Neural cell (in vitro differentiated cells): ENCODE measurements at regions not wholly inside any gene's neighbourhood (a gene's known extent, or its start where the extent isn't known, plus 50 kb on each side); places are given as distances from the start of the nearest gene placed in this dataset.

ENCODE experiments used
- H2AFZ ChIP-seq: fragments of 200-600, 300-800 bp; sonication (generic), shearing (Covaris generic); 2 replicates; pipeline ENCODE4 v1.6.0; 2014; ENCODE audit warnings: low read depth, mild to moderate bottlenecking, antibody characterized with exemption, low read length, moderate library complexity
- H3F3A ChIP-seq: fragments of 200-600 bp; shearing (Covaris generic); 2 replicates; pipeline ENCODE4 v1.6.1; 2016; ENCODE audit warnings: mild to moderate bottlenecking, moderate library complexity, mixed read lengths, antibody characterized with exemption, low read length; ENCODE audit not compliant: insufficient read depth, poor library complexity, severe bottlenecking
- H3K27ac ChIP-seq: fragments of 200-600, 300-800 bp; sonication (generic), shearing (Covaris generic); 2 replicates; pipeline ENCODE4 v1.5.1; 2014; ENCODE audit warnings: mild to moderate bottlenecking, low read length, moderate library complexity
- H3K27me3 ChIP-seq: fragments of 300-800, 200-600 bp; sonication (generic), shearing (Covaris generic); 2 replicates; pipeline ENCODE4 v1.6.0; 2014; ENCODE audit warnings: mild to moderate bottlenecking, low read depth, low read length, moderate library complexity; ENCODE audit not compliant: insufficient read depth
- H3K36me3 ChIP-seq: fragments of 300-800, 200-600 bp; sonication (generic), shearing (Covaris generic); 2 replicates; pipeline ENCODE4 v1.5.1; 2014; ENCODE audit warnings: mild to moderate bottlenecking, antibody characterized with exemption, low read length, moderate library complexity; ENCODE audit not compliant: insufficient read depth
- H3K4me2 ChIP-seq: fragments of 300-800, 200-600 bp; sonication (generic), shearing (Covaris generic); 2 replicates; pipeline ENCODE4 v1.6.0; 2014; ENCODE audit warnings: mild to moderate bottlenecking, low read length
- H3K4me3 ChIP-seq: fragments of 300-800, 200-600 bp; sonication (generic), shearing (Covaris generic); 2 replicates; pipeline ENCODE4 v1.5.1; 2014; ENCODE audit warnings: mild to moderate bottlenecking, low read length, moderate library complexity
- H3K79me2 ChIP-seq: fragments of 200-600 bp; shearing (Covaris generic); replicated peaks from 2 replicates; pipeline ENCODE4 v1.6.0; 2014; ENCODE audit warnings: mild to moderate bottlenecking, low read length, moderate library complexity; ENCODE audit not compliant: insufficient read depth
- H3K9ac ChIP-seq: fragments of 300-800, 200-600 bp; sonication (generic), shearing (Covaris generic); 2 replicates; pipeline ENCODE4 v1.6.1; 2016; ENCODE audit warnings: mild to moderate bottlenecking, low read length, mixed read lengths
- H3K9me2 ChIP-seq: fragments of 200-600 bp; shearing (Covaris generic); 2 replicates; pipeline ENCODE4 v1.6.1; 2016; ENCODE audit warnings: mild to moderate bottlenecking, low read length, mixed read lengths; ENCODE audit not compliant: insufficient read depth
- H3K9me3 ChIP-seq: fragments of 200-600, 300-800 bp; sonication (generic), shearing (Covaris generic); 2 replicates; pipeline ENCODE4 v1.6.1; 2016; ENCODE audit warnings: mild to moderate bottlenecking, mixed run types, low read length, moderate library complexity, mixed read lengths
- H4K20me1 ChIP-seq: fragments of 200-600 bp; shearing (Covaris generic); 2 replicates; pipeline ENCODE4 v1.6.1; 2016; ENCODE audit warnings: mild to moderate bottlenecking, mixed run types; ENCODE audit not compliant: insufficient read depth
- EP300 ChIP-seq: fragments of 450-650 bp; conservative IDR thresholded peaks from 2 replicates; pipeline ENCODE4 v1.6.1; 2014; ENCODE audit warnings: antibody characterized with exemption, mild to moderate bottlenecking, moderate library complexity; ENCODE audit not compliant: poor library complexity, severe bottlenecking
- EZH2 ChIP-seq: fragments of 200-600, 300-800 bp; shearing (Covaris generic), sonication (generic); IDR thresholded peaks from 2 replicates; pipeline ENCODE4 v1.6.1; 2014; ENCODE audit warnings: antibody characterized with exemption, low read length, borderline replicate concordance, mild to moderate bottlenecking; ENCODE audit not compliant: insufficient read depth, poor library complexity, severe bottlenecking
- MXI1 ChIP-seq: fragments of 450-650 bp; conservative IDR thresholded peaks from 2 replicates; pipeline ENCODE4 v1.6.1; 2014; ENCODE audit warnings: antibody characterized with exemption, mild to moderate bottlenecking; ENCODE audit not compliant: poor library complexity, severe bottlenecking
- POLR2AphosphoS5 ChIP-seq: IDR thresholded peaks from 2 replicates; pipeline ENCODE4 v1.6.1; 2012
- RAD21 ChIP-seq: fragments of 450-650 bp; conservative IDR thresholded peaks from 2 replicates; pipeline ENCODE4 v1.6.1; 2014; ENCODE audit warnings: antibody characterized with exemption, mild to moderate bottlenecking, moderate library complexity
- SMC3 ChIP-seq: fragments of 450-650 bp; conservative IDR thresholded peaks from 2 replicates; pipeline ENCODE4 v1.6.1; 2014; ENCODE audit warnings: antibody characterized with exemption, mild to moderate bottlenecking, moderate library complexity; ENCODE audit not compliant: poor library complexity
- TAF1 ChIP-seq: IDR thresholded peaks from 2 replicates; pipeline ENCODE4 v1.6.1; 2012; ENCODE audit warnings: low read depth
- TF ChIP-seq, protein P1 (sequence below): IDR thresholded peaks from 2 replicates; pipeline ENCODE4 v1.6.1; 2012; ENCODE audit warnings: borderline replicate concordance
- TF ChIP-seq, protein P2 (sequence below): fragments of 450-650 bp; IDR thresholded peaks from 2 replicates; pipeline ENCODE4 v1.5.1; 2014; ENCODE audit warnings: antibody characterized with exemption, mild to moderate bottlenecking, moderate library complexity; ENCODE audit not compliant: poor library complexity, severe bottlenecking

DNA sequence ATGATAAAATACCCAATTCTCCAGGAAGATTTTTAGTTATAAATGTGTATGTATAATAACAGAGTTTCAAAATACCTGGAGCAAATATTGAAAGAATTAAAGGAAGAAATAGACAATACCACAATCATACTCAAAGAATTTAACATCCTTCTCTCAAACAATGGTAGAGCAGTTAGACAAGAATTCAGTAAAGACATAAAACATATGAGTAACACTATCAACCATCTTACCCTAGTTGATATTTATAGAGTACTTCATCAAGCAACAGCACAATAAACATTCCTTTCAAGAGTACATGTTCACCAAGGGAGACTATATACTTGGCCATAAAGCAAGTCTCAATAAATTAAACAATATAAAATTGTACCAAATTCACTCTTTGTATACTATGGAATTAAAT lies 108.4 kb downstream of the DLEU7 start:
- no peak overlapping the region for H3K9ac ChIP-seq
- no peaks in the 10 kb centered on the region for H3K36me3 ChIP-seq
- peaks cover 3% of the 10 kb centered on the region for H3K9me3 ChIP-seq
- H3K4me2 ChIP-seq = no peak overlapping the region
- no peak overlapping the region for H3K4me3 ChIP-seq
- no peaks in the 10 kb centered on the region for H3K9me2 ChIP-seq
- no peak overlapping the region for H3K27ac ChIP-seq
- no peak overlapping the region for H2AFZ ChIP-seq
- no peaks in the 10 kb centered on the region for H3K27me3 ChIP-seq
- H3F3A ChIP-seq = no peaks in the 10 kb centered on the region
- H4K20me1 ChIP-seq = no peaks in the 10 kb centered on the region
- TF ChIP-seq EP300 (no peak), RAD21 (no peak), SMC3 (no peak), POLR2AphosphoS5 (no peak), MXI1 (no peak)
- TF ChIP-seq, protein P1, sequence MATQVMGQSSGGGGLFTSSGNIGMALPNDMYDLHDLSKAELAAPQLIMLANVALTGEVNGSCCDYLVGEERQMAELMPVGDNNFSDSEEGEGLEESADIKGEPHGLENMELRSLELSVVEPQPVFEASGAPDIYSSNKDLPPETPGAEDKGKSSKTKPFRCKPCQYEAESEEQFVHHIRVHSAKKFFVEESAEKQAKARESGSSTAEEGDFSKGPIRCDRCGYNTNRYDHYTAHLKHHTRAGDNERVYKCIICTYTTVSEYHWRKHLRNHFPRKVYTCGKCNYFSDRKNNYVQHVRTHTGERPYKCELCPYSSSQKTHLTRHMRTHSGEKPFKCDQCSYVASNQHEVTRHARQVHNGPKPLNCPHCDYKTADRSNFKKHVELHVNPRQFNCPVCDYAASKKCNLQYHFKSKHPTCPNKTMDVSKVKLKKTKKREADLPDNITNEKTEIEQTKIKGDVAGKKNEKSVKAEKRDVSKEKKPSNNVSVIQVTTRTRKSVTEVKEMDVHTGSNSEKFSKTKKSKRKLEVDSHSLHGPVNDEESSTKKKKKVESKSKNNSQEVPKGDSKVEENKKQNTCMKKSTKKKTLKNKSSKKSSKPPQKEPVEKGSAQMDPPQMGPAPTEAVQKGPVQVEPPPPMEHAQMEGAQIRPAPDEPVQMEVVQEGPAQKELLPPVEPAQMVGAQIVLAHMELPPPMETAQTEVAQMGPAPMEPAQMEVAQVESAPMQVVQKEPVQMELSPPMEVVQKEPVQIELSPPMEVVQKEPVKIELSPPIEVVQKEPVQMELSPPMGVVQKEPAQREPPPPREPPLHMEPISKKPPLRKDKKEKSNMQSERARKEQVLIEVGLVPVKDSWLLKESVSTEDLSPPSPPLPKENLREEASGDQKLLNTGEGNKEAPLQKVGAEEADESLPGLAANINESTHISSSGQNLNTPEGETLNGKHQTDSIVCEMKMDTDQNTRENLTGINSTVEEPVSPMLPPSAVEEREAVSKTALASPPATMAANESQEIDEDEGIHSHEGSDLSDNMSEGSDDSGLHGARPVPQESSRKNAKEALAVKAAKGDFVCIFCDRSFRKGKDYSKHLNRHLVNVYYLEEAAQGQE = no peak
- no peaks in the 10 kb centered on the region for H3K79me2 ChIP-seq

DNA sequence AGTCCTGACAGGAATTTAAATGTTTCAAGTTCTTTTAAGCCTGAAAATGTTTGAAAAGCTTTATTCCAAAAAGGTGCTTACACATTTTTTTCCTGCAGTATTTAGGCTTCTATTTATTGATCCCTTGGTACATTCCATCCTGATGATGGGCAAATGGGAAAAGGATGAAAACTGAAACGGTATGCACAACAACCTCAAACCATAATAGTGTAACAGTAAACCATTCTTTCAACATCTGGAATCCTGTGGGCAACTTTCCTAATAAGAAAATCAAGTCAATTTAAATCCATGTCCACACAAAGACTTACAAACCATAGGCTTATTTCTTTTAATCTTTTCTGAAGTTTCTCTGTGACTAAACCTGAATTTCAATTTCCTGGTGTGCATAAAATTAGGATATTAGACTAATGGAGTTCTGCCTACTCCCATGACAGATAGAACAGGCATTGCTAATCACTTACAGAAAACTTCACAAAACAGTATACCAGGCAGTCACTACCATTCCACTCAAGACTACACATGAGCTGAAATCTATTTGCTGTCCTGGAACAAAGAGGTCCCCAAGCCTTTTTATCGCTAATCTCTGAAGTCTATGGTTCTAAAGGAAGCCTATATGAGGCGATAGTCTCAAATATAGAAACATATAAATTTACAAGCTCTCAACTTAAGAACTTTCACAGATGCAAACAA lies 103.3 kb downstream of the DLEU7 start:
- Histone ChIP-seq H3K9me2 (no peaks in the 10 kb centered on the region), H3K4me3 (no peak overlapping the region), H3K36me3 (no peaks in the 10 kb centered on the region), H3K27me3 (no peaks in the 10 kb centered on the region), H3K27ac (no peak overlapping the region), H3K79me2 (no peaks in the 10 kb centered on the region), H4K20me1 (no peaks in the 10 kb centered on the region), H3F3A (no peaks in the 10 kb centered on the region), H2AFZ (no peak overlapping the region), H3K9ac (no peak overlapping the region), H3K9me3 (no peaks in the 10 kb centered on the region), H3K4me2 (no peak overlapping the region)
- TF ChIP-seq EZH2 (no peak), SMC3 (no peak), POLR2AphosphoS5 (no peak), MXI1 (no peak), TAF1 (no peak), RAD21 (no peak), EP300 (no peak)
- TF ChIP-seq, protein P2, sequence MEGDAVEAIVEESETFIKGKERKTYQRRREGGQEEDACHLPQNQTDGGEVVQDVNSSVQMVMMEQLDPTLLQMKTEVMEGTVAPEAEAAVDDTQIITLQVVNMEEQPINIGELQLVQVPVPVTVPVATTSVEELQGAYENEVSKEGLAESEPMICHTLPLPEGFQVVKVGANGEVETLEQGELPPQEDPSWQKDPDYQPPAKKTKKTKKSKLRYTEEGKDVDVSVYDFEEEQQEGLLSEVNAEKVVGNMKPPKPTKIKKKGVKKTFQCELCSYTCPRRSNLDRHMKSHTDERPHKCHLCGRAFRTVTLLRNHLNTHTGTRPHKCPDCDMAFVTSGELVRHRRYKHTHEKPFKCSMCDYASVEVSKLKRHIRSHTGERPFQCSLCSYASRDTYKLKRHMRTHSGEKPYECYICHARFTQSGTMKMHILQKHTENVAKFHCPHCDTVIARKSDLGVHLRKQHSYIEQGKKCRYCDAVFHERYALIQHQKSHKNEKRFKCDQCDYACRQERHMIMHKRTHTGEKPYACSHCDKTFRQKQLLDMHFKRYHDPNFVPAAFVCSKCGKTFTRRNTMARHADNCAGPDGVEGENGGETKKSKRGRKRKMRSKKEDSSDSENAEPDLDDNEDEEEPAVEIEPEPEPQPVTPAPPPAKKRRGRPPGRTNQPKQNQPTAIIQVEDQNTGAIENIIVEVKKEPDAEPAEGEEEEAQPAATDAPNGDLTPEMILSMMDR = no peak
- TF ChIP-seq, protein P1 = no peak
